Right ventricle myocardium inferior (tissue), 1 donor: ENCODE measurements at regions not wholly inside any gene's neighbourhood (a gene's known extent, or its start where the extent isn't known, plus 50 kb on each side); places are given as distances from the start of the nearest gene placed in this dataset.
"Not testable (repeated sequence)": the region's sequence is repeated elsewhere in the genome, so short reads cannot be mapped to it uniquely, and the experiment has no call there.

Source experiments
- ATAC-seq: fragments of 200-7000 bp; cut with Tn5 transposase; one replicate; pipeline ENCODE4 v1.9.1; 2020; ENCODE audit warnings: mild to moderate bottlenecking, moderate library complexity
- DNase-seq: peaks from one replicate; pipeline ENCODE4 v3.0.0; 2021; ENCODE audit errors: missing footprints
- intact Hi-C: fragments of 100-400 bp; cut with DNase I; formaldehyde crosslinking; loops from one replicate; pipeline ENCODE4 v1.11.0; 2022
- donor health status: DM: no; HTN: yes; CAD: no; lungs with severe emphysema.

GRCh38 chr13:31499274-31499673, 240.1 kb upstream of the RXFP2 start:
- DNase-seq (no peak), ATAC-seq (no peak)
- intact Hi-C loops = no loop called here

GRCh38 chr13:31503626-31504025, 235.7 kb upstream of the RXFP2 start:
- no peak for ATAC-seq
- intact Hi-C loops = no loop called here
- DNase-seq = no peak

- intact Hi-C loops = no loop called here
- DNase-seq = no peak
- ATAC-seq = no peak
Observed at GRCh38 chr13:31504918-31505317, 234.4 kb upstream of the RXFP2 start.

GRCh38 chr13:31512331-31512730, 227.0 kb upstream of the RXFP2 start:
- no peak for ATAC-seq
- no peak for DNase-seq
- intact Hi-C loops = no loop called here

GRCh38 chr13:31514932-31515331, 224.4 kb upstream of the RXFP2 start:
- DNase-seq = no peak
- no peak for ATAC-seq
- intact Hi-C loops = loop anchor here (5.0 kb wide), 1 partner anchor 73 kb away; no protein-coding TSS in a partner anchor

- ATAC-seq = peak; percentile 68
- intact Hi-C loops = loop anchor here (5.0 kb wide), 1 partner anchor 73 kb away; no protein-coding TSS in a partner anchor
- no peak for DNase-seq
Observed at GRCh38 chr13:31515427-31515826, 223.9 kb upstream of the RXFP2 start.

- intact Hi-C loops = loop anchor here (5.0 kb wide), 1 partner anchor 75 kb away; no protein-coding TSS in a partner anchor
- DNase-seq (no peak), ATAC-seq (no peak)
Observed at GRCh38 chr13:31517599-31517998, 221.7 kb upstream of the RXFP2 start.

- DNase-seq = no peak
- intact Hi-C loops = loop anchor here (5.0 kb wide), 1 partner anchor 76 kb away; no protein-coding TSS in a partner anchor
- ATAC-seq = no peak
Observed at GRCh38 chr13:31518645-31519044, 220.7 kb upstream of the RXFP2 start.

- DNase-seq (no peak), ATAC-seq (no peak)
- intact Hi-C loops = no loop called here
Observed at GRCh38 chr13:31521435-31521834, 217.9 kb upstream of the RXFP2 start.

GRCh38 chr13:31522396-31522795, 216.9 kb upstream of the RXFP2 start:
- ATAC-seq (no peak), DNase-seq (no peak)
- intact Hi-C loops = no loop called here

- intact Hi-C loops = no loop called here
- ATAC-seq (no peak), DNase-seq (no peak)
Observed at GRCh38 chr13:31528176-31528575, 211.2 kb upstream of the RXFP2 start.

GRCh38 chr13:31528758-31529157, 210.6 kb upstream of the RXFP2 start:
- no peak for ATAC-seq
- intact Hi-C loops = no loop called here
- DNase-seq = no peak

GRCh38 chr13:31530922-31531321, 208.4 kb upstream of the RXFP2 start:
- intact Hi-C loops = loop anchor here (10.0 kb wide), 1 partner anchor 214 kb away; no protein-coding TSS in a partner anchor
- no peak for ATAC-seq
- no peak for DNase-seq

GRCh38 chr13:31537052-31537451, 202.3 kb upstream of the RXFP2 start:
- ATAC-seq = no peak
- intact Hi-C loops = loop anchor here (10.0 kb wide), 1 partner anchor 208 kb away; no protein-coding TSS in a partner anchor
- DNase-seq = no peak

- DNase-seq (no peak), ATAC-seq (peak; percentile 56)
- intact Hi-C loops = loop anchor here (10.0 kb wide), 1 partner anchor 206 kb away; no protein-coding TSS in a partner anchor
Observed at GRCh38 chr13:31538067-31539042, 201.0 kb upstream of the RXFP2 start.

GRCh38 chr13:31540281-31540680, 199.0 kb upstream of the RXFP2 start:
- no peak for DNase-seq
- no peak for ATAC-seq
- intact Hi-C loops = no loop called here

- DNase-seq = no peak
Observed at GRCh38 chr13:31543190-31543589, 196.1 kb upstream of the RXFP2 start.

GRCh38 chr13:31545616-31546015, 193.7 kb upstream of the RXFP2 start:
- DNase-seq = no peak
- intact Hi-C loops = no loop called here
- ATAC-seq = no peak

More at GRCh38 chr13:31543190-31543589, 196.1 kb upstream of the RXFP2 start:
- ATAC-seq = no peak
- intact Hi-C loops = no loop called here

GRCh38 chr13:31556376-31556775, 182.9 kb upstream of the RXFP2 start:
- intact Hi-C loops = no loop called here

GRCh38 chr13:31584221-31584620, 155.1 kb upstream of the RXFP2 start:
- ATAC-seq, DNase-seq, intact Hi-C loops: not testable (repeated sequence)

More at GRCh38 chr13:31556376-31556775, 182.9 kb upstream of the RXFP2 start:
- ATAC-seq = no peak
- no peak for DNase-seq
